Kidney (tissue), 13 donors: ENCODE measurements at regions not wholly inside any gene's neighbourhood (a gene's known extent, or its start where the extent isn't known, plus 50 kb on each side); places are given as distances from the start of the nearest gene placed in this dataset.
A peak's percentile ranks its signal among the peaks of the same experiment; 100 is the strongest.

ENCODE experiments used
- DNase-seq, 5 donors: peaks; one replicate each; pipeline ENCODE4 v3.0.0-alpha.2; 2013 to 2020
- FAIRE-seq: peaks from 2 replicates; lab custom pipeline; 2012; peaks lifted over from hg19 to GRCh38; lab: Jason Lieb, UNC
- H3K27ac ChIP-seq, 2 donors: one replicate each; pipeline ENCODE4 v1.7.0; 2013; ENCODE audit warnings: low read depth in 2 of 2, low read length in 2 of 2, inconsistent platforms in 1 of 2
- H3K27me3 ChIP-seq: one replicate; pipeline ENCODE4 v1.7.1; 2013; ENCODE audit warnings: low read length, inconsistent platforms; ENCODE audit not compliant: control insufficient read depth, insufficient read depth
- H3K36me3 ChIP-seq, 3 donors: one replicate each; pipeline versions ENCODE4 v1.7.0 to v1.7.1; 2013; ENCODE audit warnings: low read length in 3 of 3, control low read depth in 1 of 3, inconsistent platforms in 1 of 3; ENCODE audit not compliant: insufficient read depth in 3 of 3, control insufficient read depth in 2 of 3
- H3K4me1 ChIP-seq, 3 donors: one replicate each; pipeline versions ENCODE4 v1.7.0 to v1.7.1; 2013; ENCODE audit warnings: low read length in 3 of 3, inconsistent platforms in 1 of 3, low read depth in 1 of 3; ENCODE audit not compliant: control insufficient read depth in 2 of 3, insufficient read depth in 2 of 3
- H3K4me3 ChIP-seq, 3 donors: one replicate each; pipeline versions ENCODE4 v1.7.0 to v1.8.1; 2013; ENCODE audit warnings: low read length in 3 of 3, control low read depth in 1 of 3, inconsistent platforms in 1 of 3
- H3K9ac ChIP-seq, 3 donors: one replicate each; pipeline versions ENCODE4 v1.7.0 to v1.7.1; 2013; ENCODE audit warnings: low read length in 3 of 3, control low read depth in 1 of 3, inconsistent platforms in 1 of 3
- H3K9me3 ChIP-seq, 3 donors: one replicate each; pipeline versions ENCODE4 v1.7.0 to v1.7.1; 2013; ENCODE audit warnings: low read length in 3 of 3, control low read depth in 1 of 3, inconsistent platforms in 1 of 3; ENCODE audit not compliant: control insufficient read depth in 2 of 3, insufficient read depth in 1 of 3
- CTCF ChIP-seq: IDR thresholded peaks from 3 replicates; pipeline ENCODE4 v1.5.1; 2012; ENCODE audit warnings: mild to moderate bottlenecking, moderate library complexity, borderline replicate concordance; ENCODE audit not compliant: insufficient read depth; ENCODE audit errors: extremely low read depth
- intact Hi-C: fragments of 100-400 bp; cut with DNase I; formaldehyde crosslinking; loops from one replicate; pipeline ENCODE4 v1.11.1; 2022
- donor health status: control.
- donor health status: control.
- donor health status: control.
- donor health status: control.
- donor health status: control.
- donor health status: DM: yes; HTN: yes; CAD: no.
- donor health status: Normal renal cell carcinoma (clear cell type).

- Histone ChIP-seq H3K4me3 (no peak overlapping the region), H3K4me1 (no peaks in the 10 kb centered on the region), H3K9ac (no peak overlapping the region), H3K9me3 (no peaks in the 10 kb centered on the region), H3K36me3 (no peaks in the 10 kb centered on the region), H3K27ac (no peak overlapping the region), H3K27me3 (no peaks in the 10 kb centered on the region)
- peak in 2 of 5 donors; percentile 10 to 15 for DNase-seq
- no peak for FAIRE-seq
- intact Hi-C loops = no loop called here
- TF ChIP-seq CTCF = no peak
These were observed 137.6 kb upstream of the WNT4 start for GRCh38 chr1:22280526-22280925.

- Histone ChIP-seq H3K9me3 (no peaks in the 10 kb centered on the region), H3K27me3 (no peaks in the 10 kb centered on the region), H3K36me3 (no peaks in the 10 kb centered on the region), H3K9ac (no peak overlapping the region), H3K4me3 (no peak overlapping the region), H3K27ac (no peak overlapping the region), H3K4me1 (no peaks in the 10 kb centered on the region)
- DNase-seq (peak in 3 of 5 donors; percentile 4 to 33 (median 32)), FAIRE-seq (no peak)
- intact Hi-C loops = no loop called here
- TF ChIP-seq CTCF = no peak
These were observed 138.8 kb upstream of the WNT4 start for GRCh38 chr1:22281521-22282363.

- DNase-seq = peak in 3 of 5 donors; percentile 4 to 42 (median 19)
- FAIRE-seq = no peak
- Histone ChIP-seq H3K9me3 (no peaks in the 10 kb centered on the region), H3K27me3 (no peaks in the 10 kb centered on the region), H3K36me3 (no peaks in the 10 kb centered on the region), H3K27ac (no peak overlapping the region), H3K4me1 (no peaks in the 10 kb centered on the region), H3K9ac (no peak overlapping the region), H3K4me3 (no peak overlapping the region)
- intact Hi-C loops = no loop called here
- TF ChIP-seq CTCF = no peak
These were observed 139.6 kb upstream of the WNT4 start for GRCh38 chr1:22282364-22282995.
